HG03354 (cell line): ENCODE measurements at regions not wholly inside any gene's neighbourhood (a gene's known extent, or its start where the extent isn't known, plus 50 kb on each side); places are given as distances from the start of the nearest gene placed in this dataset.

Source experiments
- ATAC-seq: cut with Tn5 transposase; IDR thresholded peaks from one replicate; pipeline ENCODE4 v1.9.1; 2021; ENCODE audit warnings: mild to moderate bottlenecking; ENCODE audit not compliant: unreplicated experiment, poor library complexity, severe bottlenecking

DNA sequence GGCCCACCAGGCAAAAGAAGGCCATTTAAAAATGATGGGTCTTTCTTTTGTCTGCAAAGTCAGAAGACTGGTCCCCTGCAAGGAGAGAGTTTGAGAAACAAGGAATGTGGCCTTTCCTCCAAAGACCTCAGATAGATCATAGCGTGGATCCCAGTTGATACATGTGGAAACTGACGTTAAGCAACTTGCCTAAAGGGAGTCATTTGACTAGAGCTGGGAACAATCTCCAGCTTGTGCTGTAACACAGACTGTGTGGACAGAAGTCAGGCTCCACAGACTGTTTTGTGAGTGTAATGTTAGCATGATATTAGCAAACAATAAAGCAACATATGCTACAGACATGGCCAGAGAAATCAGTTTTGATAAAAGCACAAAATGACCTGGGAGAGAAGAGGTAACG is 140.4 kb upstream of the CITED2 start:
- ATAC-seq: no peak

DNA sequence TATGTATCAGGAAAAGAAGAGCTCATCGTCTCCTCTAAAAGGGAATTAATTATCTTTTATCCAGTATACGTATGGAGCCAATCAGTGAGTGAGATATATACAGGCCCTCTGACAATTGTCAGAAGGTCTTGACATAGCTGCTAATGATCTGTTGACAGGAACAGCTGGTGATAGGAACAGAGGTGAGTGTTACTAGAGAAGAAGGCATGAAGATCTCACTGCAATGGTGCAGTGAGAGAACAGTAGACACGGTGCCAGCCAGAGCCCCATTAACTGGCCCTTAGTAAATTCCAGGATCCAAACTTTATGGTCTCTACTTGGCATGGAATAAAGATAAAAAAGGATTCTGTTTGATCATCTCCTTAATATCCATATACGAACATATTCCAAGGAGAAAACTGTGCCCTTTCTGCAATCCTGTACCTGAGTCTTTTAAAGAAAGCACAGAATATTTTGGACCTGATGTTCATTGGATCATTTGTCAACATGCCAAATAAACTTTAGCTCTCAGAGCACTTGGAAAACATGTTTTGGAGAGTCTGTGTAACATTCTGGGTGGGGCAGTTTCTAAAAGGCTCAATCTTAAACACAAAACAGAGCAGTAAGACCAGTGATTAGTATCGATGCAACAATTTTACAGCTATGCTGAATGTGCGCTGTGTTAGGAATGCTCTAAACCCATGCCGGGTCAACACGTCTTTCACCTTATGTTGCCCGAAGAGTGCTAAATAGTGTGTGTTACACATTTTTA is 135.8 kb upstream of the CITED2 start:
- ATAC-seq: no peak

DNA sequence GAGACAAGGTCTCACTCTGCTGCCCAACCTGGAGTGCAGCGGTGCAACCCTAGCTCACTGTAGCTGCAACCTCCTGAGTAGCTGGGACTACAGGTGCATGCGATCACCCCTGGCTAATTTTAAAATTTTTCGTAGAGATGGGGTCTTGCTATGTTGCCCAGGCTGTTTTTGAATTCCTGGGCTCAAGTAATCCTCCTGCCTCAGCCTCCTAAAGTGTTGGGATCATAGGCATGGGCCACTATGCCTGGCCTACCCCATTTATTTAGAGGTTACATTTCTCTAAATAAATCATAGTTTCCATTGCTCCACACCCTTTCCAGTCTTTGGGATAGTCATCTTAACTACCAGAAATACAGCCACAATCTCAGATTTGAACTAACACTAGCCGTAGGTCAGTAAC is 134.7 kb upstream of the CITED2 start:
- no peak for ATAC-seq

DNA sequence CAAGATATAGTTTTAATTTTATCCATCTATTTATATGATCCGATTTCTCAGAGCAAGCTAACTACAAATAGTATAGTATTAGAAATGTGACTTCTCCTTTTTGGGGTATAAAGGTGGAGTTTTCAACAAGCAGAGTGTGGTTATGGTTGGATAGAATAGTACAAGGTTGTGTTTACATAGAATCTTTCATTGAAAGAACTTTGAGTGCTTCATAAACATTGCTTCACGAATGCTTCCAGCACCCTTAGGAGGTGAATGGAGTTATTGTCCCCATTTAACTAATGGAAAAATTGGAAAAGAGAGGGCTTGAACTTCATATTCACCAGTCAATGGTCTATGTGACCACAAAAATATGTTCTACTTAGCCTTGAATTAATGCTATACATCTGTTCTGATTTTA is 134.1 kb upstream of the CITED2 start:
- ATAC-seq: no peak

DNA sequence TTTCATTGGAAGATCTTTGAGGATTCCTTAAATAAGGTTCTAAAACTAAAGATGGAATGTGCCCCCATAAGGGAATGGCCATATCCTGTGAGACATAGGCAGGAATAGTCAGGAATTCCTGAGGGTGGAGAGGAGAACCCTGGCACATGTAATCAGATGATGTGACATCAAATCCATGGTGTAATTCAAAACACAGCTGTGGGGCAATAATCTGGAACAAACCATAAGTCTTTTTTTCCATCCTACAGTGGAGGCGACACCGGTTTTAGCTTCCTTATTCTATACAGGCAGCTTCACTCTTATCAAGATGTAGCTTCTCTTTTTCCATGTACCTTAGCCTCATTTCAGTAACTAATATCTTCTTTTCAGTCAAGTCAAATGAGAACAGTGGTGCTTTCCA is 133.6 kb upstream of the CITED2 start:
- no peak for ATAC-seq

DNA sequence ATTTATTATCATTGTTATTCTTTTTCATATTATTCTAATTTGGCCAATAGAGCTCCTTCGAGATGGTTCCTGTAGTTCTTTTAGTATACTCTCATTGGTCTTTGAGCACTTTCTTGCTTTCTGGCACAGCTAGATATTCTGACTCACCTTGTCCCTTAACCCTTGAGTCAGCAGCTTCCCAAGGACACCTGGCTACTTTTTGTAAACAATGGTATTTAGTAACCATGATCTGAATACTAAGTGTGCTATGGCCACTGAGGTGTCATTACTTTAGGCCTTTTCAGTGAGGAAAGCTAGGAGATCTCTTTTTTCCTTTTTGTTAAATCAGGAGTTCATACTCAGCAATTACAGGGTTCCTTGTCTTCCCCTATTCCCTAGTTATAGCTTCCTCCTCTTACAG is 126.5 kb upstream of the CITED2 start:
- ATAC-seq: no peak

DNA sequence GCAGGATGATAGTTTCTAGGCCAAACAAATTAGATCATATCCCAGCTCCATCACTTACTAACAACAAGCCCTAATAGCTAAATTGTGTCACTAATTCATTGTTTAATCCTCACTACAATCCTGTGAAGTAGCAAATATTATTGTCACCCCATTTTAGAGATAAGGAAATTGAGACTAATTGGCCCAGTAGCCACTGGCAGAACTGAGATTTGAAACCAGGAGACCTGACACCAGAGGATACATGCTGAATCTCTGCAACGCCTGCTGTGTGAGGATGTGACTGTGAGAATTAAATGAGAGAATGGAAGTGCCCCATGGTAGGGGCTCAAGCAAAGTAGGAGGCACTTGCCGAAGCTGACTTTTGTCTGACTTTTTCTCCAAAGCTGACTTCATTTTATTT is 124.3 kb upstream of the CITED2 start:
- ATAC-seq: no peak

DNA sequence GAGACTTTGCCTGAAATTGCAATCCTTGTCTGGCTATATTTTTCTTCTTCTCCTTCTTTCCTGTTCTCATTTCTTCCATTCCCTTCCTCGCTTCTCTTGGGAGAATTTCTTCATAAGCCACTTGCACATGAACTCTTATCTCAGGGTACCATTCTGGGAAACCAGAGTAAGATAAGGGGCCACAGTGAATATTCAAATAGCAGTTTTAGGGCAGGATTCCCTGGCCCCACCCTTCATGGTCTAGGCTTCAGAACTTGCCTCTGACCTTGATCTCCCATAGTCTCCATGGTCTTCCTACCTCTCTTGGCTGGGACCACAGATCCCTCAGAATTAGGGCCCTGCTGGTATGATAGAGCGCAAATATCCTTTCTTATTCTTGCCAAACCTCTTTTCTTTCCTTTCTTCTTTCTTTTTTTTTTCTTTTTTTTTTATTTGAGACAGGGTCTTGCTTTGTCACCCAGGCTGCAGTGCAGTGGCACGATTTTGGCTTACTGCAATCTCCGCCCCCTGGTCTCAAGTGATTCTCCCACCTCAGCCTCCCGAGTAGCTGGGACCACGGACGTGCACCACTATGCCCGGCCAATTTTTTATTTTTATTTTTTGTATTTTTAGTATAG is 123.0 kb upstream of the CITED2 start:
- ATAC-seq: no peak

DNA sequence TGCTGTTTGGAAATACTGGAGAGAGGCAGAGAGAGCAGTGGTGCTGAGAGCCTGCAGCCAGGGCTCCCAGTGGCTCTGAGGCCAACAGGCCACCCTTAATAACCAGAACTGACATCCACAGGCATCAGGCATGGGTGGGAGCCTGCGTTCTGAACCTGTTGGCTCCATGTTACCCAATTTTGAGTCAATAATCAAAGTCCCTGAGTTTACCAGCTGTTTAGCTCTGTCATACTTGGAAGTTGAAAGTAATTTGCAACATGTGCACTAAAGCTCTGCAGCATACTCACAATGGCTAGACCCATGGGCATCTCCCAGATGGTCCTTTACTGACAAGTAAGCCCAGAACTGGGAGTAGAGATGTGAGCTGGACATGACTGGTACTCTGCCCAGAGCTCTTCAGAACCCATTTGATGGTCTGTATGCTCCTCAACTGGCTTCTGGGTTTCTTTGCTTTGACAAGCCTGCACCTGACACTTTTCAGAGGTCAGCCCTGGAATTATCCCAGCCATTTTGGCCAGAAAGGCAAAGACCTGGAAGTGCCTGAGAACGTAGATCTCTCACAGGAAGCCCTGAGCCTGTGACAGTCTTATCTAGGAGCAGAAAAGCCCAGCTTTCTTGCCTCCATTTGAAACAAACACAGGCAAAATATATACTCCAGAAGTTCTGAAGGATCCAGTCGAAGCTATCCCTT is 122.4 kb upstream of the CITED2 start:
- ATAC-seq: no peak

DNA sequence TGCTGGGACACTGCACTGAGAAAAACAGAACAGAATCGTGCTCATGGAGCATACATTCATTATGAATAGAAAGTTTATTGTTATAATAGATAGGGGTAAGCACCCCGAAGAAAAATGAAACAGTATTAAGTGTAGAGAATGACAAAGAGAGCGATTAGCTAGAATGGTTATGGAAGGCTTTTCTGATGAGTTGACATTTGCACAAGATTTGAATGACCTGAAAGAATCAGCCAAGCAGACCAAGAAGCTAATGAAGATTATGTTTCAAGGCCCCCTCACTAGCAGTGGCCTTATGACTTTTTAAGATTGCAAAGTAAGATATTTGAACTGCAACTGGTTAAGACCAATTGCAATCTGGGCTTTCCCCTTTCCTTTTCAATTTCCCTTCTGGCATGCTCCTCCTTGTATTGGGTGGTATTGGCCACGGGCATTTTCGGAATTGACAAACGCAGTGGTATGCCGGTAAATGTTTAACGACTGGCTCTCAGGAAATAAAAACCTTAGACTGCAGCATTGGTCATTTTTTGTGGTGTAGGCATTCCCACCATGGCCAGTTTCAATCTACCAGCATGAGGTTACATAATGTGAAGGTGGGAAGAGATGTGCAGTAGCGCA is 120.0 kb upstream of the CITED2 start:
- ATAC-seq: no peak

DNA sequence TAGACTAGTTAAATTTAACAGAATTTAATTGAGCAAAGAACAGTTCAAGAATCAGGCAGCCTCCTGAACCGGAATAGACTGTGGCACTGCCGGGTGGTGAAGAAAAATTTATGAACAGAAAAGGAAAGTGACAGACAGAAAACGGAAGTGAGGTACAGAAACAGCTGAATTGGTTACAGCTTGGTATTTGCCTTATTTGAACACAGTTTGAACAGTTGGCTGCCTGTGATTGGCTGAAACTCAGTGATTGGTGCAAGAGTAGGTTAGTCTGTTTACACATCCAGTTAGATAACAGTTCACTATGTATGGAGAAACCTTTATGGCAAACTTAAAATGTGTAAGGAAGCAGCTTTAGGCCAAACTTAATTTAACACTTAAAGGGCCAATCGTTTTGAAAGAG is 116.0 kb upstream of the CITED2 start:
- ATAC-seq: peak; percentile 91

DNA sequence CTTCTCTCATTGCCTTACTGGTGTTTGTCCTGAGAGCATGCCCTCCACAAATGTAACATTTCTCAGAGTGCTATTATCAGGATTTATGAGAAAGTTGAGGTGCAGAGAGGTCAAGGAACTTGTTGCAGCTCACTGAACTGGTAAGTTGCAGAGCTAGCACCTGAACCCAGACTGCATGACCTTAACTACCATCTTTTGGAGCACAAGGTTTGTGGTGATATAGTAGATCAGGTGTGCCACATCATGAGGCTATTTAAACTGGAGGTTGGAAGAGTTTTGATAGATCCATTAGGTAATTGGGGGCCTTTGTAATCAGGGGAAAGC is 112.0 kb upstream of the CITED2 start:
- no peak for ATAC-seq

DNA sequence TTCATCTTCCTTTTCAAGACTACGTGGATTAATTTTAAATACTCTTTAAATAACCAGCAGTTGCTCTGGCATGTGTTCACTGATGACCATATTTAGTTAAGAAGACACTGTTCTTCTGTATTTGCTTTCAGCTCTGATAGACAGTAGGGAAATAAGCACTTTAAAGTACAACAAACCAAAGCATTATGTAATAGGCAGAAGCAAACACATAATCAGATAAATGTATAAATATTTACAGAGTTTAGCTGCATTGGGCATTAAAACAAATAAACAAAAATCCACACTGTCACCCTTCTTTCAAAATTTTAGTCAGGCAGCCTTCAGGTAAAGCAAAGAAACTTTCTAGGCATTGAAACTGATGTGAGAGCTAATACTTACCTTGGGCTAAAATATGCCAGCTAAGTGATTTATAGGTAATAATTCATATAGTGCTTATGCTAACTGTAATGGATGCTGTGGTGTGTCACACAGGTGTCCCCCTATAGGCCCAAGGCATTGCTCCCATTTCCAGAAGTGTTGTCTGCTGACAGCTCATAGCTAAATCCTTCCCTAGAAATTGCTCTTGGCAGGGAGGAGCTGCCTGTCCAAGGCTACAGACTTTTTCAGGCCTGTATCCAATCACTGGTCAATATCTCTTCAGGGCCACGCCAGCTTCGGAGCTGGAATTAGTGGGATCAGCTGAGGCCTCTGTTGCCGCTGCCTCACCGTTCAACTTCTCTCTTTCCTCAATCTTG is 111.5 kb upstream of the CITED2 start:
- no peak for ATAC-seq

DNA sequence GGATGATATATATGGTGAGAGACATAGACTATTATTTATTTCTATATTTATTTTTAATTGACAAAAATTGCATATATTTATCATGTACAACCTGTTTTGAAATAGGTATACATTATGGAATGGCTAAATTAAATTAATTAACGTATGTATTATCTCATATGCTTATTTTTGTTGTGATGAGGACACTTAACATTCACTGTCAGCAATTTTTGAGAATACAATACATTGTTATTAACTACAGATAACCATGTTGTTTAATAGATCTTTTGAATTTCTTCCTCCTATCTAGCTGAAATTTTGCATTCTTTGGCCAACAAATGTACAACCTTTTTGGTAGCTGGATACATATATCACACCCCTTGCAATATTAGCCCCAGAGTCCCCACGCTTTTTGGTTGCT is 110.7 kb upstream of the CITED2 start:
- no peak for ATAC-seq

DNA sequence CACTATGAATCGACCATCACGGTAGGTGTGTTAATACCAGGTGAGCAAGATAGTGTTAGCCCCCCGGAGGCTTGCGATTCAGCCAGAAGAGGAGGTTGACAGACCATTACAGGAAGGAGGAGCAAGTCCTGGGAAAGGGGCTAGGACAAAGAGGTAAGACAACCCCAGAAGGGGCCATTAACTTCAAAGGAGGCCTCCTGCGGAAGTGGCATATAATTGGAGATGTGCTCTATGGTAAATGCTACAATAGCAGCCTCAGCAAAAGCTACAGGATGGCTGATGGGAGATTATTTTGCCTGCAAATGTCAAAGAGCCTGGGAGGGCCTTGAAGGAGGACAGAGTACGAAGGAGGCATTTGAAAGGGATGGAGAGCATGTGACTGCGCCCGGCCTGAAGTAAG is 108.6 kb upstream of the CITED2 start:
- no peak for ATAC-seq

DNA sequence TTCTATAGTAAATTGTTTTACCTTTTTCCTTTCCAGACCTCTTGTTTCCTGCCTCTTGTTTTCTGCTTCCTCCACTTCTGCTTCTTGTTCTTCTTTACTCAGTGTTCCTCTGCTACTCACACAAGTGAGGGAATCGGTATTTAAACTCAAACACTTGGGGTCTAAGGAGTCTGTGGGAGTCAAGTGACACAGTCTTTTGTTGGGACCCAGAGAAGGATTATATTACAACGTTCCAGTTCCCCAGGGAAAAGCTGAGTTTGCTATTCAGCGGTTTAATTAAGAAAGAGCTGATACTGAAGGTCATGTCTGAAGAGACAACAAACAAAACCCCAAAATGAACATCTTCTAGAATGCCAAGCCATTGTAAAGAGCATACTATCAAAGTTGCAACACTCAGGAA is 107.8 kb upstream of the CITED2 start:
- no peak for ATAC-seq

DNA sequence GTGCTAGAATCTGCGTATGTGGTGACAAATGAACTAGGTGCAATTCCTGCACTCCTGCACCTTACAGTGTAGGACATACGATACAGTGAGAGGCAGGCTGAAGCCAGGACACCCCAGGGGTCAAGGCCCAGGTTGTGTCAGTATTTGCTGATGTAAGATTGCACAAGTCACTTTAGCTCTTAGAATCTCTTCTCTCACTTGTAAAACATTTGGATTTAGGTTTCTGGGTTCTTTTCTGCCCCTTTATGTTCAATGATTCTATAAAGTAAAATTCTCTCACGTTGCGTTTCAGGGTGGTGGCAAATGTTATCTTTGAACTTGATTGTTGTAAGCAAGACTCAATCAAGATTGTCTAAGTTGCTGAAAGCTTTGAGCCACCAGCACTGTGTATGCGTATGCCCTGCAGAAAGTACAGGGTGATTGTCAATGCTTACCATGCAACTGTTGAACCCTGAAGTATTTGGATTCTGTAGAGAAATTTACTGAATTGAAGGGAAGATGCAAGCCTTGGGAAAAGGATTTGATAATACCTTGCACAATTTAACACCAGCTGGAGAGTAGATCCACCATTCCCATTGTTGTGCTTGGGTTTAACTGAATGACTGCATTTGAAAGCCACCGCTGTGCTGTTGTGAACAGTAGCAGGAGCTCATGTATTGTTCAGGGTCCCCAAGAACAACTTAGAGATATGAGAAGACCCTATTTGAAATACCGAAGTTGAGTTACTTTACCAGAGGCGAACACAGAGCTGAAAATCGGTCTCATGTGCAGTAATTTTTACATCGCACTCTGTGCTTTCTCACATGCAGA is 106.1 kb upstream of the CITED2 start:
- ATAC-seq: no peak

DNA sequence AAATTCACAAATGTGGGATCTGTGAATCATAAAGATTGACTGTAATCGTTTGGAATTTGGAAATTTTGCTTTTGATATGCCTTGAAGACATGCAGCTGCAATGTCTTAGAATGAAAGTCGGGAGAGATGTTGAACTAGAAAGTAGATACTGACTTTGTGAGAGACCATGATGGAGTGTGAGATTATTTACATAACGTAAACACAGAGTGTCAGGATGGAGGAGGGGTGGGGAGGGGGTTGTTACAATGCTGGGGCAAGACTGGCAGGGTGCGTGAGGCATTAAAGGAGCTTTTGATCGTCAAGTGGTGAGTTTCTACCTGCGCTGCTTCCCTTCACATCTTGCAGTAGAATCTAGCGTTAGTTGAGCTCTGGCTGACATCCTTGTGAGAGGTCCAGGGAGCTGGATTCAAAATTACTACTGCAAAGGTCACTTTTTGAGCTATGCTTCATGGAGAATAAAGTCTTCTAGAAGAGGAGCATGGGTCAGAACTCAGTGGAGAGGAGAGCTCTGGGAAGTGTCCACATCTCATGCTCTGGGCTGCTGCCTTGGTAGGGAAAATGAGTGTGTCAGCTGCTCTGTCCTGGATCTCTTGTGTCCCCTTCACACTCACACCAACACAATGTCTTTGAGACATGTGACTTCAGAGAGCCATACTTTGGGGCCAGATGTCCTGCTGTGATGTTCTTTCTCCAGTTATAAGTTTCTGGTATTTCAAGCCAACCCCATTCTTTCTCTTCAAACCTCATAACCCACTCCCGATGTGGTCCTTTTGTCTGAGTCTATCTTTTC is 105.2 kb upstream of the CITED2 start:
- ATAC-seq: no peak

DNA sequence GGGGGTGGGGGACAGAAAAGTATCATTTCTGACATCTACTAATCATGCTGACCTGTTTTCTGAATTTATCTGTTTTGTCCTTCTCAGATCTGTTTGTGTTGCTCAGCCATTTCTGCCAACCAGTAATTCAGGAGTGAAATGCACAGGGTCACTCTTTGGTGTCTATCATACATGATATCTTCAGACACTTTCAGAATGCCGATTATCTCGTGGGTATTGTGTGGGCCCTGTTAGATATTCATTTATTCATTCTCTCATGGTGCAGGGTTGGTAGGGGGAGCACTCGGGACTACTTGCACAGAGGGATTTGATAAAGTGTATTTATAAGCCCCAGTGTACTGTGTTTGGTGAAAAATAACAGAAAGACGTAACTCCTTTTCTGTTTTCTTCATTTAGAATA is 101.2 kb upstream of the CITED2 start:
- ATAC-seq: no peak
